SK-N-SH (cell line): ENCODE measurements at regions not wholly inside any gene's neighbourhood (a gene's known extent, or its start where the extent isn't known, plus 50 kb on each side); places are given as distances from the start of the nearest gene placed in this dataset.

Source experiments
- CTCF ChIP-seq: fragments of 200-600 bp; sonication (generic); IDR thresholded peaks from 2 replicates; pipeline ENCODE4 v1.6.1; 2017; ENCODE audit warnings: antibody characterized with exemption, mild to moderate bottlenecking, moderate library complexity
- GABPA ChIP-seq: IDR thresholded peaks from 2 replicates; pipeline ENCODE4 v1.4.0; 2012; ENCODE audit warnings: low read depth, mild to moderate bottlenecking
- GATA2 ChIP-seq: sonication (generic); formaldehyde crosslinking; IDR thresholded peaks from 2 replicates; pipeline ENCODE4 v1.5.0; 2020; ENCODE audit warnings: mild to moderate bottlenecking, missing genetic modification reagents
- NRF1 ChIP-seq: IDR thresholded peaks from 2 replicates; pipeline ENCODE4 v1.6.1; 2012; ENCODE audit warnings: low read depth, mild to moderate bottlenecking, low read length
- POLR2AphosphoS5 ChIP-seq: IDR thresholded peaks from 2 replicates; pipeline ENCODE4 v1.6.1; 2012; ENCODE audit warnings: low read depth, low read length
- RAD21 ChIP-seq: IDR thresholded peaks from 2 replicates; pipeline ENCODE4 v1.6.1; 2012; ENCODE audit warnings: mild to moderate bottlenecking, low read length
- SMC3 ChIP-seq: IDR thresholded peaks from 2 replicates; pipeline ENCODE4 v1.6.1; 2012; ENCODE audit warnings: low read depth, low read length, improper control_type of control experiment
- USF2 ChIP-seq: fragments of 150-350 bp; IDR thresholded peaks from 2 replicates; pipeline ENCODE4 v1.6.1; 2017; ENCODE audit warnings: antibody characterized with exemption, low read length, low read depth, borderline replicate concordance
- YY1 ChIP-seq: IDR thresholded peaks from 2 replicates; pipeline ENCODE4 v1.4.0; 2012; ENCODE audit warnings: low read depth, mild to moderate bottlenecking

GRCh38 chr13:106061781-106062180 lies 473.7 kb downstream of the EFNB2 start:
- TF ChIP-seq CTCF: no peak
- no peak for TF ChIP-seq GATA2 (CRISPR knock-in tag)
- TF ChIP-seq USF2: no peak
- no peak for TF ChIP-seq GABPA
- TF ChIP-seq YY1: no peak
- TF ChIP-seq RAD21: no peak
- TF ChIP-seq POLR2AphosphoS5: no peak
- TF ChIP-seq NRF1: no peak
- TF ChIP-seq SMC3: no peak
